Medulla oblongata (tissue), 1 donor: ENCODE measurements at regions not wholly inside any gene's neighbourhood (a gene's known extent, or its start where the extent isn't known, plus 50 kb on each side); places are given as distances from the start of the nearest gene placed in this dataset.

Experiments used
- DNase-seq: peaks from one replicate; pipeline ENCODE4 v3.0.0-alpha.2; 2015; ENCODE audit errors: extremely low spot score

DNA sequence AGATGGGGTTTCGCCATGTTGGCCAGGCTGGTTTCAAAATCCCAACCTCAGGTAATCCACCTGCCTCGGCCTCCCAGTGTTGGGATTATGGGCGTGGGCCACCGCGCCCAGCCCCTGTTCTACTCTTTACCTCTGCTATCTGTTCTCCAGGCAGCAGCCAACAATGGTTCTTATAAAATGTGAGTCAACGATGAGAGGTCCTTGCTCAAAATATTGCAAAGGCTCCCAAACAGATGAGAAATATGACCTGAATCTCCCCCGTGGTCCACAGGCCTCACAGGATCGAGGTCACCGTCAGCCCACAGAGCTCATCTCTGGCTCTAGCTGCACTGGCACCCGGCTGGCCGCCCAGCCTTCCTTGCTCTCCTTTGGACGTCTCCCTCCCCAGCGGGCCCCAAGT is 62.0 kb upstream of the EGFR start:
- DNase-seq: no peak

DNA sequence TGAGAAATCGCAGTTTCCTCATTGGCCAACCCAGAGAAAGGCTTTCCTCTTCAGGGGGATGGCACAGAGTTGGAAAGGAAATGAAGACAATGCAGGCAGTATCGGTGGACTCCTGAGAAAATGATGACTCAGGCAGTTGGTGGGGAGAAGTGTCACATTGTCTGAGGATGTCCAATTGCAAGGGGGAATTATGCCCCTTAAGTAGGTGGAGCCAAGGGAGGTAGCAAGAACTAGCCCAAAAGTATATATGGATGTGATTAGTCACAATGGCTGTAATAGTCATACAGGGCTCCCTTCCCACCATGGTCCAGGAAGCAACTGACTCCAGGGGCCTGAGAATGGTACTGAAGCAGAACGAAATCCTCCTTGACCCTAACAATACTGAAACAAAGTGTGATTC is 58.3 kb upstream of the EGFR start:
- no peak for DNase-seq

DNA sequence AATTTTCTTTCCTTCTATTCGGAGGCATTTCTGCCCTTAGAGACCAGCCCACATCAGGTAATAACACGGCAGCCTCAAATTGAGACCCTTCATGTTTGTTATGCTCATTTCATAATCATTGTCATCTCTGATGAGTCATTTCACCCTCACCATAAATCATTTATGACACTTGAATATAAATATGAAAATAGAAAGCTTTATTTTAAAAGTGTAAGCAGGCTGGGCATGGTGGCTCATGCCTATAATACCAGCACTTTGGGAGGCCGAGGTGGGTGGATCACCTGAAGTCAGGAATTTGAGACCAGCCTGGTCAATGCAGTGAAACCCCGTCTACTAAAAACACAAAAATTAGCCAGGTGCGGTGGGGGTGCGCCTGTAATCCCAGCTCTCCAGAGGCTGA is 57.4 kb upstream of the EGFR start:
- no peak for DNase-seq

DNA sequence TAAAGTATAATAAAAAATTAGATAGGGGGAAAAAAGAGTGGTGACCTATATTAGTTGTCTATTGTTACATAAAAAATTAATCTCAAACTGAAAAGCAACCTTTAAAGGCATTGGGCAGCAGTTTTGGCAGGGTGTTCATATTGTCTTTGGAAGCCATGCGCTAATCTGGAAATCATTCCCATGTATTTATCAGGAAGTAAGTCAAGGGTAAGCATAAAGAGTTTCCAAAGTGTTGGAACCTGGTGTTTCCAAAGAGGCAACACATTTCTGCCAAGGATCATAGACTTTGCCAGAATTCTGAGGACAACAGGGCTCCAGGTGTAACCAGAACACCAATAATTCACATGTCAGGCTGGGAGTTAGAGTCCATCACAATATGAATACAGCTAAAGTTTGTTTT is 55.7 kb upstream of the EGFR start:
- no peak for DNase-seq

DNA sequence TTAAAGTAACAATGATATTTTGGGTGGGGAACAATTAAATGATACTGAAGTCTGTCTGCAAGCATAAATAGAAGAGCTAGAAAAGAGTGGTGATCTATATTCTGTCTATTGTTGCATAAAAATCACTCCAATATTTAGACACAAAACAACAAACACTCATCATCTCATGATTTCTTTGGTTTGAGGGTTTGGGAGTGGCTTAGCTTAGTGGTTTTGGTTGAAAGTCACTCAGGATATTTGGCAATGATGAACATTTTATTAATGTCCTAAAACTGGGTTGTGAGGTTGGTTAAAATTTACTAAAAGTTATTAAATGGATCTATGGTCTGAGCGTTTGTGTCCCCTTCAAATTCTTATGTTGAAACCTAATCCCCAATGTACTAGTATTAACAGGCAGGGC is 54.7 kb upstream of the EGFR start:
- DNase-seq: no peak

DNA sequence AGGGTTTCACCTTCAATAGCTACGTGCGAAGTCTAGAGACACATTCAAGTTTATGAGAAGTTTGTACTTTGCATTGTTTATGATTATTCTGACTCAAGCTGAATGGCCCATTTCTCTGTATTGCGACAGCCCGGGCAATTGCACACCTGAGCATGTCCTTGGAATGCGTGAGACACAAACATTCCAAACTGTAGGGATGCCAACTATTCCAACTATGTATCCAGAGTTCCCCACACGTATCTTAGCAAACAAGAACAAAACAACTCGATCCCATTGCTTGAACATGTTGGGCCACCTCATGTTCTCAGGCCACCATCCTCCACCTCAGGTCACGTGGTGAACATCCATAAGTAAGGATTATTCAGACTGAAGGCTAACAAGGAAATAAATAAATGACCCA is 51.4 kb upstream of the EGFR start:
- no peak for DNase-seq

DNA sequence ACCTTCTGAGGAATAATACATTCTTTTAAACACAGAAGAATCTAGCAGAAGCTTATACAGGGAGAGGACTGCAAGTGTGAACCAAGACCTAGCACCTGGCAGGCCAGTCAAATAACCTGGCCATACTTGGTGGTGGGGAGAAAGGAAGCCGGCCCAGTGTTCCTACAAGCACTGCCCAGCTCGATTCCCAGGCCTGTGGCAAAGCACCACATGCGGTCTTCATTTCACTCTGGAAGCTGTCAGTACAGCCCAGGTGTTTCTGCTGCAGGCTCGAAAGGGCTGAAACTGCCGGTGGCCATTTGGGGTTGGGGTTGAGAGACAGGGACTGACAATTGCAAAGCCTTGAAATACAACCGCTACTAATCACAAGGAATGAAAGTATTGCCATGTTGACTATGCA is 50.8 kb upstream of the EGFR start:
- no peak for DNase-seq
